Hematopoietic multipotent progenitor cell treated with erythropoietin and hydrocortisone succinate and interleukin-3 and kit ligand, for 6 days (in vitro differentiated cells): ENCODE measurements at regions not wholly inside any gene's neighbourhood (a gene's known extent, or its start where the extent isn't known, plus 50 kb on each side); places are given as distances from the start of the nearest gene placed in this dataset.
"Not testable (repeated sequence)": the region's sequence is repeated elsewhere in the genome, so short reads cannot be mapped to it uniquely, and the experiment has no call there.

Experiments used
- DNase-seq: peaks from one replicate; pipeline ENCODE4 v3.0.0-alpha.2; 2015

- DNase-seq: not testable (repeated sequence)
Observed at GRCh38 chr4:147259271-147259670, 221.6 kb upstream of the EDNRA start.

- DNase-seq: no peak
Observed at GRCh38 chr4:147284256-147284835, 196.6 kb upstream of the EDNRA start.

- no peak for DNase-seq
Observed at GRCh38 chr4:147284935-147285334, 196.0 kb upstream of the EDNRA start.

- DNase-seq: no peak
Observed at GRCh38 chr4:147285751-147286150, 195.1 kb upstream of the EDNRA start.

GRCh38 chr4:147286846-147287587 is 193.9 kb upstream of the EDNRA start:
- DNase-seq: no peak

- no peak for DNase-seq
Observed at GRCh38 chr4:147287588-147287890, 193.4 kb upstream of the EDNRA start.

GRCh38 chr4:147288512-147288911 is 192.4 kb upstream of the EDNRA start:
- DNase-seq: no peak

GRCh38 chr4:147289181-147289580 is 191.7 kb upstream of the EDNRA start:
- DNase-seq: no peak

GRCh38 chr4:147292604-147293313 is 188.1 kb upstream of the EDNRA start:
- DNase-seq: not testable (repeated sequence)

GRCh38 chr4:147293314-147293677 is 187.6 kb upstream of the EDNRA start:
- not testable (repeated sequence) for DNase-seq

GRCh38 chr4:147299205-147299604 is 181.7 kb upstream of the EDNRA start:
- DNase-seq: no peak

GRCh38 chr4:147303174-147303872 is 177.6 kb upstream of the EDNRA start:
- no peak for DNase-seq

GRCh38 chr4:147303873-147304229 is 177.0 kb upstream of the EDNRA start:
- DNase-seq: no peak

- DNase-seq: no peak
Observed at GRCh38 chr4:147307896-147308674, 172.8 kb upstream of the EDNRA start.

- no peak for DNase-seq
Observed at GRCh38 chr4:147309434-147309833, 171.5 kb upstream of the EDNRA start.

- no peak for DNase-seq
Observed at GRCh38 chr4:147310312-147310711, 170.6 kb upstream of the EDNRA start.

GRCh38 chr4:147311956-147312355 is 168.9 kb upstream of the EDNRA start:
- no peak for DNase-seq

- no peak for DNase-seq
Observed at GRCh38 chr4:147312376-147313046, 168.4 kb upstream of the EDNRA start.

- DNase-seq: no peak
Observed at GRCh38 chr4:147313108-147313507, 167.8 kb upstream of the EDNRA start.

GRCh38 chr4:147318586-147318985 is 162.3 kb upstream of the EDNRA start:
- no peak for DNase-seq

- no peak for DNase-seq
Observed at GRCh38 chr4:147325571-147325981, 155.3 kb upstream of the EDNRA start.

- no peak for DNase-seq
Observed at GRCh38 chr4:147326591-147326990, 154.3 kb upstream of the EDNRA start.
